ENCODE measurements at regions not wholly inside any gene's neighbourhood (a gene's known extent, or its start where the extent isn't known, plus 50 kb on each side); places are given as distances from the start of the nearest gene placed in this dataset.
"Not testable (repeated sequence)": the region's sequence is repeated elsewhere in the genome, so short reads cannot be mapped to it uniquely, and the experiment has no call there.

DNA sequence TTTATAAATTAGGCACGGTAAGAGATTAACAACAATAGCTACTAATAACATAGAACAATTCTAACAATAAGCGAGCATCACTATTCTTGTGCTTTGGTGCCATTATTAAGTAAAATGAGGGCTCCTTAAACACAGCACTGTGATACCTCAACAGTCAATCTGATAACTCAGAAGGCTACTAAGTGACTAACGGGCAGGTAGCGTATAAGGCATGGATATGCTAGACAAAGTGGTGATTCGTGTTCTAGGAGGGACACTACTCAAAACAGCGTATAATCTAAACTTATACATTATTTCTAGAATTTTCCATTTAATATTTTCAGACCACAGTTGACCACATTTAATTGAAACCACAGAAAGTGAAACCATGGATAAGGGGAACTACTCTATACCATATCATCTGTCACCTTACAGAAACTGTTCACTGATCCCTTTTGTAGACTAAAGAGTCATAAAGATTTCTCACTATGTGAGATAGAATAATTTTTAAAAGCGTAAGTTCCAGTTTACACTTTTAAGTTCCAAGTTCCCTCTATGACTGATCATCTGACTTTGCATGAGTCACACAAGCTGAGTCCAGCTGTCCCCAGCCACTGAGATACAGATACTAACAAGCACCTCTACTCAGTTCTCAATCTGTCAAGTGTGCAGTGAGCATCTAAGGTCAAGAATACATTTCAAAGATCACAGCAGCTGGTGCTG is 181.9 kb downstream of the SPATA31A6 start:
- FAIRE-seq; DNase-seq (ENCODE audit: low spot score in 2 of 2): not testable (repeated sequence)

DNA sequence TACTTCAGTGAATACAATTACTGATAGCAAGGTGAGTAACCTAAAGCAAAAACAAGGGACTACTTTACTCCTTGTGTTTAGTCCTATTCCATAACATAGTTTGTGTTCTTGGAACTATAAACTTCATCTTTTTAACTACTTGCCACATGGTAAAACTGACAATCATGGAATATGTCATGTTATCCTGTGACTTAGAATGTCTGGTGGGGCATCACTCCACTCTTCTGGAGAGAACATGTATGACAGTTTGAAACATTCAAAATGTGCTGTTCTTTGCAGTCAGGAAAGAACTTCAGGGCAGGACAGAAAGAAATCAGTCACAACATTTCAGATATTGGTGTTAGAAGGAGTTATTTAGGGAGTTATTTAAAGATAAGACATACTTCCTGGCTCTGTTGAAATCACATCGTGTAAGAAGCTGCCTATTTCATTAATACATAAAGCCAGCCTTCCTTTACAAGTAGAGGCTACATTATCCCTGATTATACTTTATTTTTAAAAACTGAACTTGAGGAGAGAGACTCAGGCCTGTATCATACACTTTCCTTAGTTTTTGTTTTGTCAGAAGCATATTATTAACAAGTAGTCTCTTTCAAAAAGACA is 184.9 kb downstream of the SPATA31A6 start:
- not testable (repeated sequence) for FAIRE-seq; DNase-seq (ENCODE audit: low spot score in 2 of 2)

DNA sequence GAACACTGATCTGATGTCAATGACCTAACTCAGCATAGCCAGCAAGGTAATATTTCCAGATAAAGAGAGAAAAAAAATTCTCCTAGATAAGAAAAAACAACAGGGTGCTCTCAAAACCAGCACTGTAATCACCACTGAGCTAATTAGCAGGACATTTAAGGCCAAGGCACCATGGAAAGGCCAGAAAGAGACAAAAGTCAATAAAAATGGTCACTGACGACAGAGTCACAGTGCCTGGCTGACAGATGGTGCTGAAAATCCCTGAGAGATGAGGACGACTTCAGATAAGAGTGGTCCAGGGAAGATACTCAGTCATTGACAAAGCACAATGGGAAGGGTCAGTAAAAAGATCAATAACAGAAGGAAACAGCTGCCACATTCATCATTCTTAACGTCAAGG is 186.7 kb downstream of the SPATA31A6 start:
- not testable (repeated sequence) for FAIRE-seq

DNA sequence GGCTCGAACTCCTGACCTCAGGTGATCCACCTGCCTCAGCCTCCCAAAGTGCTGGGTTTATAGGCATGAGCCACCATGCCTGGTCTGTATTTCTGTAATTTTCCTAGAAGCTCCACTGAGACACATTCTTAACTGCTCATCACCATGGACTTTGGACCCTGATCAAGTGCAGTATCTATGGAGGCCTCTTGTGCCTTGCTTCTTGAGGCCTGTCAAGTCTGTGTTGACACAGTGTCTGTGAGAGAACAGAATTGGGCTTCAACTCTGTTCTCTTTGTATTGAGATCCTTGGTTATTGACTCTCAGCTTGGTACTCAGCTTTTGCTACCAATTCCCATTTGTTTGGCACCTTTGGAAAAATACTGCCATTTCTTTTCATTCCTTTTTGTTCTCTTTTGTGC is 188.0 kb downstream of the SPATA31A6 start:
- not testable (repeated sequence) for DNase-seq (ENCODE audit: low spot score in 2 of 2); FAIRE-seq

More for the DNA sequence above, 186.7 kb downstream of the SPATA31A6 start:
- DNase-seq (ENCODE audit: low spot score in 2 of 2): not testable (repeated sequence)

DNA sequence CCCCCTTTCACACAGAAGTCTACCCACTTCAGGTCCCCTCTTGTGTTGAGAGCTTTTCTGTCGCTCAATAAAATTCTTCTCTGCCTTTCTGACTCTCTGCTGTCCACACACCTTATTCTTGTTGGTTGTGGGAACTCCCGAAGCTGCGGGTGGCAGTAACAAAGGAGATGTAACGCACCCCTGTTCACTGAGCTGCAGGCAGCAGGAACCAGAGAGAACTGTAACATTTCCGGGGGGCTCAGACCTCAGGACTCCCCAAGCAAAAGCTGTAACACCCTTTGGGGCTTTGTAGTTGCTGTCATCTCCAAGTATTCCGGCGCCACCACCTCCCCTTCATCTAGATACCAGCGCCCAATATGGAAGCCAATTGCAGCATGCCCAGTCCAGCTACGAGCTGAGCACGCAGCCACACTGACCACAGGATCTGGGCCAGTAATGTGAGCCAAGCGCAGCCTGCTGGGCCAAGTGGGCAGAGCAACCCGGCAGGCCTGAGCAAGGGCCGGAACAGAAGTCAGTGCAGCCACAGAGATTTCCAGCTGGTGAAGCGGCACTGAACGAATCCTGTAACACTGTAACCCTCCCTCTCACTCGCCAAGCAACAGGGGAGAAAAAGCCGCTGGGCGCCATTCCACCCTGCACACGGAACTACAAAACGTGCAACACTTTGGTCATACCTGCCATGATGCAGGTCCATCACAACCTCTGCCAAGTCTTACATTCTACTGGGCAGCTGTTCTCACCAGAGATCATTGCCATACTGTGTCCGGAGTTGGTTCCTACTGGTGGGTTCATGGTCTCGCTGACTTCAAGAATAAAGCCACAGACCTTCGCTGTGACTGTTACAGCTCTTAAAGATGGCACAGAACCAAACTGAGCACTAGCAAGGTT is 194.3 kb downstream of the SPATA31A6 start:
- not testable (repeated sequence) for FAIRE-seq

DNA sequence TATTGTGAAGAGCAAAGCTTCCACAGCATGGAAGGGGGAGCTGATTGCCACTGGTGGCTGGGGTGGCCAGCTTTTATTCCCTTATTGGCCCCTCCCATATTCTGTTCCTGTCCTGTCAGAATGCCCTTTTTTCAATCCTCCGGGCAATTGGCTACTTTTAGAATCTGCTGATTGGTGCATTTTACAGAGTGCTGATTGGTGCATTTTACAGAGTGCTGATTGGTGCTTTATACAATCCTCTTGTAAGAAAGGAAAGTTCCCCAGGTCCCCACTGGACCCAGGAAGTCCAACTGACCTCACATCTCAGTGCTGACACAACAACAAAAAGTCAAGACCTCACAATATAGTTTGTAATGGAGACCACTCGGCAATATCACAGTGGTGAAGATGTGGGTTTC is 195.0 kb downstream of the SPATA31A6 start:
- no peak for DNase-seq (ENCODE audit: low spot score in 2 of 2)

More for the DNA sequence above, 194.3 kb downstream of the SPATA31A6 start:
- DNase-seq (ENCODE audit: low spot score in 2 of 2): not testable (repeated sequence)

DNA sequence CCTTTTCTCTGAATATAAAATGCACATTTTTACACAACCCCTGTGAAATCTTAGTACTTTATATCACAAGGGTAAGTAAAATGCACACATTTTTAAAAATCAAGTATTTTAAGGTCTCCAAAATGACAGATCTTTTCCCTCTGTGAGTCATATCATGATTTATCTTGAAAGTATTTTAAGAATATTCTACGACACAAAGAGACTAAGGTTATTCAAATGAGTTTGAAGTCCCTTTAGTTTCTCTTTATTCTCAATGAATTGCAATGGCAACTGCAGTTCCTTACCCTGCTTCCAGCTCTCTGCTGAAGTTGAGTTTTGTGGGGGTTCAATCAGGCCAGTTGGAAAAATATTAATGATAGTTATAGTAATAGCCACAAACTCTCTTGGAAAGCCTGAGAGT is 196.1 kb downstream of the SPATA31A6 start:
- DNase-seq (ENCODE audit: low spot score in 2 of 2); FAIRE-seq: not testable (repeated sequence)

More for the DNA sequence above, 195.0 kb downstream of the SPATA31A6 start:
- FAIRE-seq: no peak

DNA sequence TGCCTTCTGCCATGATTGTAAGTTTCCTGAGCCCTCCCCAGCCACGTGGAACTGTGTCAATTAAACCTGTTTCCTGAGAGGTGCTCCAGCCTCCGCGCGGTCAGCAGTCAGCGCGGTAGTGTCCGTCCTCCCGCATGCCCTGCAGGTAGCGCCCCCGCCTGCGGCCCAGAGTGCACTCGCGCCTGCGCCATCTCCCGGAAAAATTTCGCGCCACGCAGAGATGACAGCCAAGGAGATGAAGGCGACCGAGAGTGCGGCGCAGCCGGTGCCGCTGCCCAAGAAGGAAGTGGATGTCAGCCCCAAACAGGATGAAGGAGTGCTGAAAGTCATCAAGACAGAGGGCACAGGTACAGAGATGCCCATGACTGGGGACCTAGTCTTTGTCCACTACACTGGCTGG is 201.1 kb downstream of the SPATA31A6 start:
- not testable (repeated sequence) for FAIRE-seq; DNase-seq (ENCODE audit: low spot score in 2 of 2)

DNA sequence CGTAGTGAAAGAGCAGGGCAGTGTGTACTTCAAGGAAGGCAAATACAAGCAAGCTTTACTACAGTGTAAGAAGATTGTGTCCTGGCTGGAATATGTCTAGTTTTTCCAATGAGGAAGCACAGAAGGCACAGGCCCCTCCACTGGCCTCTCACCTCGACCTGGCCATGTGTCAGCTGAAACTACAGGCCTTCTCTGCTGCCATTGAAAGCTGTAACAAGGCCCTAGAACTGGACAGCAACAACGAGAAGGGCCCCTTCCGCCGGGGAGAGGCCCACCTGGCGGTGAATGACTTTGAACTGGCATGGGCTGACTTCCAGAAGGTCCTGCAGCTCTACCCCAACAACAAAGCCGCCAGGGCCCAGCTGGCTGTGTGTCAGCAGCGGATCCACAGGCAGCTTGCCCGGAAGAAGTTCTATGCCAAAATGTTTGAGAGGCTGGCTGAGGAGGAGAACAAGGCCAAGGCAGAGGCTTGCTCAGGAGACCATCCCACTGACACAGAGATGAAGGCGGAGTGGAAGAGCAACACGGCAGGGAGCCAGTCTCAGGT is 202.2 kb downstream of the SPATA31A6 start:
- not testable (repeated sequence) for FAIRE-seq; DNase-seq (ENCODE audit: low spot score in 2 of 2)

DNA sequence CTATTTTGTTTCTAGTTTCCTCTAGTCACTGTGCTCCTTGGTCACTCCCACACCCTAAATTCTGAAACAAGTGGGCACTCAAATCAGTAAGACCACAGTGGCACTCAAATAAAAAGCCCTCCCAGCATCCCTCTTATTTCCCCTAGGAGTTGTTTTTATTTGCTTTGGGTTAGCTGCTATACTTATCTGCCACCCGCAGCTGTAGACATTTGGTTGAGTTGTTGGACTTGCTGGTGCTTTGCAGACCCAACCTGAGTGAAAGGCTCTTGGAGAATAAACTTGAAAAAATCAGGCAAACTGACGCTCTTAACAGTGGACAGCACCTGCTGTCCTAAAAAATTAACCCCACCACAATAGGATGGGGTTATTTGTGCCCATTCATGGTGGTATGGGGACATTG is 203.0 kb downstream of the SPATA31A6 start:
- peak; percentile 18 to 34 for DNase-seq (ENCODE audit: low spot score in 2 of 2)

DNA sequence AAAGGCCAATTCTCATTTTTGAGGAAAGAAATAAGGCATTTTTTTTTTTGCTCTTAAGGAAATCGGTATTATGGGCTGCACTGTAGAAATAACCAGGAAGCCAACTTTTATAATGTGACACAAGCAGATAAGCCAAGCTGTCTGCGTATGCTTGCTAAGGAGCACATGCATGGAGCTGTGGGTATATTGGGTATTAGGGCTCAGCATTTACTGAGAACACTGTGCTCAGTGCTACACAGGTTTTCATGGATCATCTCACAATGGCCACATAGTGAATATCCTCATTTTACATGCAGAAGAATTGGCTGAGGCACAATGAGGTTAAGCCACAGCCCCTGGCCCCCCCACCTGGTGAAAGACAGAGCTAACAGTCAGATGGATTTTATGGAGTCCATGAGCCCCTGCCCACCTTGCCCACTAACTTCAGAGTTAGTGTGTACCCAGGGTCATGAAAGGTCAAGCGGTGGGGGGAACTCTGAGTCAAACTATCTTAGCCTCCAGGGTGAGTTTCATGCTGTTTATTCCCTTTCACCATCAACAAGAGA is 204.8 kb downstream of the SPATA31A6 start:
- FAIRE-seq: no peak
- peak; percentile 28 to 29 for DNase-seq (ENCODE audit: low spot score in 2 of 2)

More for the DNA sequence above, 203.0 kb downstream of the SPATA31A6 start:
- no peak for FAIRE-seq

DNA sequence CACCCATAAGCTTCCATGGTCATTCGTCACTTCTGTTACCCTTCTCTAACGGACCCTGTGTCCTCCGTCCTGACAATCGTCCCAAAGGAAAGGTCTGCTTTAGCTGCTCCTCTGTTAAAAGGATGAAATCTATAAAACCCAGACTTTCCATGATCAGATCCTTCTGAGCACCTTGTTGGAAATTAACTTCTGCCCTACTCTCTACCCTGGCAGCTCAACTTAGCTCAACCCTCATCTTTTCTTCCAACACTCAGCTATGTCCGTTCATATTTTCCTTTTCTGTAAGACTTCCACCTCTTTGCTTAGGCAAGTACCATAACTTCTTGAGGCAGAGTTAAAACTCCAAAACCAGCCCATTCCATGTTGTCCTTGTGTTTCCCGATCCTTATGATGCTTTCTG is 205.4 kb downstream of the SPATA31A6 start:
- peak in 1 of 2 donors; percentile 21 for DNase-seq (ENCODE audit: low spot score in 2 of 2)
- no peak for FAIRE-seq

DNA sequence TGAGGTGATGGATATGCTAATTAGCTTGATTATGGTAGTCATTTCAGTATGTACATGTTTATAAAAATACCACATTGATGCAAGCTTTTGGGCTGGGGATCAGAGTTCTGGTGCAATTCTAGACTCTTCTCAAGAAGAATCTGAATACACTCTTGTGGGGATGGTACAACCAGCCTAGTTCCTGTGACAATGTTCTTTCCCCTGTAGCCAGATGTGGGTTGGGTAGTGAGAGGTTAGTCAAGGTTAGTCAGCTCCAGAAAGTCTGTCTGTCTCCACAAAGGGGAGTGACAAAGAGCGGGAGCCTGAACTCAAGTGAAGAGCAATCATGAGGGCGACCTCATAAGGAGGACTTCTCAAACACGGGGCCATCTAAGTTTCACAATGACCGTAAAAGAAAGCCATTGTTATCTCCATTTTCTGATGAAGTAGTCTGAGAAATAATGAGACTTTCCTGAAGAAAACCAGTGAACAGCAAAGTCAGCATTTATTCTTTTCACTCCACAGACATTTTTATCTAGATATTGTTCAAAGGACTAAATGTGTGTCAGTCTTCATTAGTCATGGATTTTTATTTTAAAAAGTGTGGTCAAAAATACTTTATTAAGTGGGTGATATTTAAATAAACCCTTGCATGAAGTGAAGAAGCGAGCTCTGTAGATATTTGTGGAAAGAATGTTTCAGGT is 209.5 kb downstream of the SPATA31A6 start:
- FAIRE-seq; DNase-seq (ENCODE audit: low spot score in 2 of 2): not testable (repeated sequence)

DNA sequence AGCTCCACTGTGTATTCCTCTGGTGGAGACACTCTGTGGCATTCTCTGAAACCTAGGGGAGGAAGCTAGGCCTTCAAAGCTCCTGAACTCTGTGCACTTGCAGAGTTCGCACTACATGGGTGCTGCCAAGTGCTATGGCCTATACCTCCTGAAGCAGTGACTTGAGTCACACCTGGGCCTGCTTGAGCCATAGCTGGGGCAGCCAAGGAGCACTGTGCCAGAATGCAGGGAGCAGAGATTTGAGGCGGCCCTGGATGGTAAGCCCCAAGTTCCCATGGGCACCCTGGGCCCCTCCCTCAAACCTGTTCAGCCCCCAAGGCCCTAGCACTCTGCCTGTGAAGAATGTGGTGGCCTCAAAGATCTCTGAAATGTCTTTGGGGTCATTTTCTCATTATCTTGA is 212.9 kb downstream of the SPATA31A6 start:
- FAIRE-seq: no peak
- no peak for DNase-seq (ENCODE audit: low spot score in 2 of 2)

DNA sequence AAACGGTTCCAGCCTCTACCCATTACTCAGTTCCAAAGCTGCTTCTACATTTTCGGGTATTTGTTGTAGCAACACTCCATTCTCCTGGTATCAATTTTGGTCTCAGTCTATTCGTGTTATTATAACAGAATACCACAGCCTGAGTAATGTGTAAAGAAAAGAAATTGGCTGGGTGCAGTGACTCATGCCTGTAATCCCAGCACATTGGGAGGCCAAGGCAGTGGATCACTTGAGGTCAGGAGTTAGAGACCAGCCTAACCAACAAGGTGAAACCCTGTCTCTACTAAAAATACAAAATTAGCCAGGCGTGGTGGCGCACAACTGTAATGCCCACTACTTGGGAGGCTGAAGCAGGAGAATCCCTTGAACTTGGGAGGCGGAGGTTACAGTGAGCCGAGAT is 213.9 kb downstream of the SPATA31A6 start:
- not testable (repeated sequence) for FAIRE-seq; DNase-seq (ENCODE audit: low spot score in 2 of 2)

DNA sequence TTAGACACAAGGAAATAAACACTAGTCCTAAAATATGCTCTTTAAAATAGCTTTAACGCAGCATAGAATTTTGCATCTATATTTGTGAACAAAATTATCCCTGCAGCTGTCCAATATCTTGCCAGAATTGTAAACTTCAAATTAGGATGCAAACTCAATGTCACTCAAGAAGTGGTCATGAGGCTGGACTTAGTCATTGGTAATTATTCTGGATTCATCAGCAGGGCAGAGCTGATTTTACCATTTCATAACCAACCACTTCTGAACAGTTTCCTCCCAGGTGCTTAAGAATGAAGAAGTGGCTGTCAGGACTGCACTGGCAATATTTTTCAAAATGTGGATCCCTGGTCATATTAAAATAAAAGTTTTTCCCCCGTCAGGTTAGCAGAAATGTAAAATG is 219.5 kb downstream of the SPATA31A6 start:
- FAIRE-seq; DNase-seq (ENCODE audit: low spot score in 2 of 2): not testable (repeated sequence)

DNA sequence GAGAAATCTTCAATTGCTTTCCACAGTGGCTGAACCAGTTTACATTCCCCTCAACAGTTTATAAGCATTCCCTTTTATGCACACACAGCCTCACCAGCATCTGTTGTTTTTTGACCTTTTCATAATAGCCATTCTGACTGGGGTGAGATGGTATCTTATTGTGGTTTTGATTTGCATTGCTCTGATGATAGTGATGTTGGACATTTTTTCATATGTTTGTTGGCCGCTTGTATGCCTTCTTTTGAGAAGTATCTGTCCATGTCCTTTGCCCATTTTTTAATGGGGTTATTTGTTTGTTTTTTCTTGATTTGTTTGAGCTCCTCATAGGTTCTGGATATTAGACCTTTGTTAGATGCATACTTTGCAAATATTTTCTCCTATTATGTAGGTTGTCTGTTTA is 226.1 kb downstream of the SPATA31A6 start:
- not testable (repeated sequence) for DNase-seq (ENCODE audit: low spot score in 2 of 2); FAIRE-seq

DNA sequence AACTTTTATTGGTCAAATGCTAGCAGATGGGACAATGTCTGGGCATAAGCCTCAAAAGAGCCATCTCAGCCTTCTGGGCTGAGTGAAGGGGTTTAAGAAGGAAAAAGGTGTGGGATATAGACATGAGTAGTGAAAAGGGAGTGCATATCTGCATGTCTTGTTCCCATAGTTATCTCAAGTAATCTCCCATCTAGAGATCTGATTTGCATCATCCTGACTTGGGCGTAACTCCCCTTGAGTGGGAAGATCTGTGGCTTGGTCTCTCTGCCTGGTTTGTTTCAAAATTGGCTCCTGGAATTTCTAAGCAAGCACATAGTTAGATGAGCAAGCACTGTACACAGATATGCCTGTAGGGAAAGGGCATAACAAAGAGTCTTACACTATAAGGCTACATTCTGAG is 228.9 kb downstream of the SPATA31A6 start:
- not testable (repeated sequence) for FAIRE-seq; DNase-seq (ENCODE audit: low spot score in 2 of 2)

DNA sequence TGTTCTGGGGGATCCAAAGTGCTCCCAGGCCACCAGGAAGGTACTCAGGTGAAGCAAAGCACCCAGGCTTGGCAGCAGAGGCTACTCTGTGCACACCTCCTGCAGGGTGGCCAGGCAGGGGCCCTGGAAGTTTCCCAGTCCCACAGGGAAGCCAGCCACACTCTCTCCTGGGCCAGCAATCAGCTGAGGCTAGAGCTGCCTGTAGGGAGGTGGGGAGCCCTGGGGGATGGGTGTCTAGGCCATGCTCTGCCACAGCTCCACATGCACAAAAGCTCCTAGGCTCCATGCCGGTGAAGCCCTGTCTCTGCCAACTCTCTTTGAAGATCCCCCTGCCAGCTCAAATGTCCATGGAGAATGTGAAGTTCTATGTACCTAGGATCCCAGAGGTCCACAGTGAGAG is 231.4 kb downstream of the SPATA31A6 start:
- FAIRE-seq; DNase-seq (ENCODE audit: low spot score in 2 of 2): not testable (repeated sequence)

All from frontal cortex (tissue), 3 donors.